HL-60 (cell line): ENCODE measurements at regions not wholly inside any gene's neighbourhood (a gene's known extent, or its start where the extent isn't known, plus 50 kb on each side); places are given as distances from the start of the nearest gene placed in this dataset.

ENCODE experiments used
- DNase-seq, 2 experiments: peaks; one replicate each; pipeline ENCODE4 v3.0.0-alpha.2; 2010 to 2020; ENCODE audit warnings: low read depth in 1 of 2, low spot score in 1 of 2
- H3K27ac ChIP-seq: fragments of 250-450 bp; sonication (Bioruptor Pico); replicated peaks from 2 replicates; pipeline ENCODE4 v1.5.1; 2020; ENCODE audit warnings: mild to moderate bottlenecking, moderate library complexity
- H3K27me3 ChIP-seq: fragments of 250-450 bp; sonication (Bioruptor Pico); 2 replicates; pipeline ENCODE4 v1.5.1; 2021; ENCODE audit warnings: mild to moderate bottlenecking, moderate library complexity; ENCODE audit not compliant: insufficient read depth, poor library complexity, severe bottlenecking
- H3K4me3 ChIP-seq: replicated peaks from 2 replicates; pipeline ENCODE4 v1.5.1; 2011; ENCODE audit warnings: mild to moderate bottlenecking, control low read depth, low read length; ENCODE audit not compliant: insufficient read depth
- GABPA ChIP-seq: IDR thresholded peaks from 2 replicates; pipeline ENCODE4 v1.6.1; 2012; ENCODE audit warnings: low read depth
- POLR2AphosphoS5 ChIP-seq: IDR thresholded peaks from 2 replicates; pipeline ENCODE4 v1.6.1; 2012; ENCODE audit warnings: low read depth
- SPI1 ChIP-seq: IDR thresholded peaks from 2 replicates; pipeline ENCODE4 v1.6.1; 2012; ENCODE audit warnings: low read depth, mild to moderate bottlenecking, borderline replicate concordance
- TF ChIP-seq, protein P1 (sequence below): IDR thresholded peaks from 2 replicates; pipeline ENCODE4 v1.6.1; 2012; ENCODE audit warnings: low read depth; ENCODE audit not compliant: insufficient replicate concordance
- TF ChIP-seq, protein P2 (sequence below): IDR thresholded peaks from one replicate; pipeline ENCODE4 v1.5.1; 2011; ENCODE audit warnings: low read length, control low read depth, inconsistent platforms; ENCODE audit not compliant: insufficient read depth

DNA sequence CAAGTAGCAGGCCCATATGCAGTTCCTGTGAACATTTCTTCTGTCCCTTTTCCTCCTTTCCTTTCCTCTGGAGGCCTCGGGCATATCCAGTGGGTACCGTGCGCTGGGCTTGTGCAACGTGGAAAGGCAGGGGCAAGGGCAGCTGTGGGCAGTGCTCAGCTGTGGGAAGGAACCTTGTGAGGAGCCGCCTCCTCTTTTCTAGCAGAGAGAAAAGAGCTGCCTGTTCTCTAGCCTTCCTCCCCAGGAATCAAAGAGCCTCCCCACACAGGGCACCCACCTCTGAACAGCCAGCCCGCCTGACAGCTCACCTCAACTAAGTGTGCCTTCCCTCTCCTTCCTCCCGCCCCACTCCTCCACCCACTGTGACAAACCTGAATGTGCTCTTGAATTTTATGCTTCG is 143.3 kb upstream of the HDDC2 start:
- Histone ChIP-seq H3K4me3 (no peak overlapping the region), H3K27me3 (peaks cover 2% of the 10 kb centered on the region), H3K27ac (no peak overlapping the region)
- no peak for DNase-seq
- TF ChIP-seq, protein P1, sequence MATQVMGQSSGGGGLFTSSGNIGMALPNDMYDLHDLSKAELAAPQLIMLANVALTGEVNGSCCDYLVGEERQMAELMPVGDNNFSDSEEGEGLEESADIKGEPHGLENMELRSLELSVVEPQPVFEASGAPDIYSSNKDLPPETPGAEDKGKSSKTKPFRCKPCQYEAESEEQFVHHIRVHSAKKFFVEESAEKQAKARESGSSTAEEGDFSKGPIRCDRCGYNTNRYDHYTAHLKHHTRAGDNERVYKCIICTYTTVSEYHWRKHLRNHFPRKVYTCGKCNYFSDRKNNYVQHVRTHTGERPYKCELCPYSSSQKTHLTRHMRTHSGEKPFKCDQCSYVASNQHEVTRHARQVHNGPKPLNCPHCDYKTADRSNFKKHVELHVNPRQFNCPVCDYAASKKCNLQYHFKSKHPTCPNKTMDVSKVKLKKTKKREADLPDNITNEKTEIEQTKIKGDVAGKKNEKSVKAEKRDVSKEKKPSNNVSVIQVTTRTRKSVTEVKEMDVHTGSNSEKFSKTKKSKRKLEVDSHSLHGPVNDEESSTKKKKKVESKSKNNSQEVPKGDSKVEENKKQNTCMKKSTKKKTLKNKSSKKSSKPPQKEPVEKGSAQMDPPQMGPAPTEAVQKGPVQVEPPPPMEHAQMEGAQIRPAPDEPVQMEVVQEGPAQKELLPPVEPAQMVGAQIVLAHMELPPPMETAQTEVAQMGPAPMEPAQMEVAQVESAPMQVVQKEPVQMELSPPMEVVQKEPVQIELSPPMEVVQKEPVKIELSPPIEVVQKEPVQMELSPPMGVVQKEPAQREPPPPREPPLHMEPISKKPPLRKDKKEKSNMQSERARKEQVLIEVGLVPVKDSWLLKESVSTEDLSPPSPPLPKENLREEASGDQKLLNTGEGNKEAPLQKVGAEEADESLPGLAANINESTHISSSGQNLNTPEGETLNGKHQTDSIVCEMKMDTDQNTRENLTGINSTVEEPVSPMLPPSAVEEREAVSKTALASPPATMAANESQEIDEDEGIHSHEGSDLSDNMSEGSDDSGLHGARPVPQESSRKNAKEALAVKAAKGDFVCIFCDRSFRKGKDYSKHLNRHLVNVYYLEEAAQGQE, result no peak
- TF ChIP-seq POLR2AphosphoS5 (no peak), GABPA (no peak), SPI1 (no peak)
- TF ChIP-seq, protein P2, sequence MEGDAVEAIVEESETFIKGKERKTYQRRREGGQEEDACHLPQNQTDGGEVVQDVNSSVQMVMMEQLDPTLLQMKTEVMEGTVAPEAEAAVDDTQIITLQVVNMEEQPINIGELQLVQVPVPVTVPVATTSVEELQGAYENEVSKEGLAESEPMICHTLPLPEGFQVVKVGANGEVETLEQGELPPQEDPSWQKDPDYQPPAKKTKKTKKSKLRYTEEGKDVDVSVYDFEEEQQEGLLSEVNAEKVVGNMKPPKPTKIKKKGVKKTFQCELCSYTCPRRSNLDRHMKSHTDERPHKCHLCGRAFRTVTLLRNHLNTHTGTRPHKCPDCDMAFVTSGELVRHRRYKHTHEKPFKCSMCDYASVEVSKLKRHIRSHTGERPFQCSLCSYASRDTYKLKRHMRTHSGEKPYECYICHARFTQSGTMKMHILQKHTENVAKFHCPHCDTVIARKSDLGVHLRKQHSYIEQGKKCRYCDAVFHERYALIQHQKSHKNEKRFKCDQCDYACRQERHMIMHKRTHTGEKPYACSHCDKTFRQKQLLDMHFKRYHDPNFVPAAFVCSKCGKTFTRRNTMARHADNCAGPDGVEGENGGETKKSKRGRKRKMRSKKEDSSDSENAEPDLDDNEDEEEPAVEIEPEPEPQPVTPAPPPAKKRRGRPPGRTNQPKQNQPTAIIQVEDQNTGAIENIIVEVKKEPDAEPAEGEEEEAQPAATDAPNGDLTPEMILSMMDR, result no peak

DNA sequence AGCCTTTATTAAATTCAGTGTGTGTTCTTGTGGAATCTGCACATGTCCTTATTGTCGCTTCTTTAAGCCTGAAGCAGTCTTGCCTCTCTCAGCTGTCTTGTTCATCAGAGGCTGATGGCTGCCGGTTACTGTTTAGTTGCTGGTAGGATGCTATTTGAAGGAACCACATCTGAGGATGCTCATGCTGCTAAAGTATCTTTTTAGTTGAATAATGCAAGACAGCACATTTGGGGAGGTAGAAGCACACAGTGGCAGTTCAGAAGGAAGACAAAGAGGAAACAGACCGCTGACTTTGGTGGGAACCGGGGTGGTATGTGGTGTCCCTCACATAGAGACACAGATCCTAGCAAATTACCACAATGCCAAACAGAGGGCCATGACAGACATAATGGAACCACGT is 144.2 kb upstream of the HDDC2 start:
- peaks cover 2% of the 10 kb centered on the region for H3K27me3 ChIP-seq
- TF ChIP-seq POLR2AphosphoS5 (no peak), SPI1 (no peak), GABPA (no peak)
- TF ChIP-seq, protein P2, result no peak
- TF ChIP-seq, protein P1, result no peak
- no peak for DNase-seq
- H3K4me3 ChIP-seq, result no peak overlapping the region
- H3K27ac ChIP-seq, result no peak overlapping the region

DNA sequence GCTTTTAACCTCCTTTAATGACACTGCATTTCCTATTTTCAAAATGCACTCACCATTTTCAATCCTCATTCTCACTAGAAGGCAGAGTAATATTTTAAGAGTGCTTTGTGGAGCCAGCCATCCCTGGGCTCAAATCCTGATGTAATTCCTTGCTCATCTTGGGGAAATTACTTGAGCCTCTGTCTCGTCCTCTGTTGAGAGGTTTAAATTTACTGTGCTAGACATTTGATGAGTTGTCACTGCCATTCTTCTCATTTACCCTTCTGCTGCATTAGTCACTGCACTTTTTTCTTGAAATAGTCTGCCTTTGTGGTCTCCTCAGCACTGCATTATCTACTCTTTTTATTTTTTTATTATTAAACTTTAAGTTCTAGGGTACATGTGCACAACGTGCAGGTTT is 150.0 kb upstream of the HDDC2 start:
- Histone ChIP-seq H3K27ac (no peak overlapping the region), H3K4me3 (no peak overlapping the region), H3K27me3 (no peaks in the 10 kb centered on the region)
- DNase-seq, result no peak
- TF ChIP-seq, protein P2, result no peak

DNA sequence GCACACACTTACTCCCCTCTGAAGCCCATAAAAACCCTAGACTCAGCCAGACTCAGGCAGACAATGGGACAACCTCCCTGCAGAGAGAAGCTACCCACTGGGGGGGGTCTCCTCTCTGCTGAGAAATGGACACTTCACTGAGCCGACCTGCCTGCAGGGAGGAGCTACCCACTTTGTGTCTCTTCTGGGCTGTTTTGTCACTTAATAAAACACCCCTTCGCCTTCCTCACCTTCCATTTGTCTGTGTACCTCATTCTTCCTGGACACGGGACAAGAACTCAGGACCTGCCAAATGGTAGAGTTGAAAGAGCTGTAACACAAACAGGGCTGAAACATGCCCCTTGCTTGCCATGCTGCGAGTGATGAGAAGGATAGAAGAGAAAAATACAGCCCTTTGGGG is 151.7 kb upstream of the HDDC2 start:
- Histone ChIP-seq H3K27me3 (no peaks in the 10 kb centered on the region), H3K27ac (no peak overlapping the region), H3K4me3 (no peak overlapping the region)
- no peak for DNase-seq
- TF ChIP-seq SPI1 (no peak), POLR2AphosphoS5 (no peak), GABPA (no peak)
- TF ChIP-seq, protein P2, result no peak
- TF ChIP-seq, protein P1, result no peak
